ENCODE measurements at regions not wholly inside any gene's neighbourhood (a gene's known extent, or its start where the extent isn't known, plus 50 kb on each side); places are given as distances from the start of the nearest gene placed in this dataset.
A peak's percentile ranks its signal among the peaks of the same experiment; 100 is the strongest.

GRCh38 chr6:98716341-98716740 is 118.0 kb upstream of the POU3F2 start:
- TF ChIP-seq CTCF (IDR thresholded peaks at IDR 0.05): no peak

GRCh38 chr6:98717322-98717877 is 117.0 kb upstream of the POU3F2 start:
- Histone ChIP-seq H3K4me1 (no peaks in the 10 kb centered on the region), H3K9me3 (no peaks in the 10 kb centered on the region), H3K36me3 (no peaks in the 10 kb centered on the region), H3K27ac (no peak overlapping the region), H3K4me3 (no peak overlapping the region), H3K27me3 (peaks cover 0 to 5% of the 10 kb centered on the region in 2 donors)
- ATAC-seq (no peak), DNase-seq (no peak)
- intact Hi-C loops (cut with DNase I): no loop called here
- TF ChIP-seq CTCF (IDR thresholded peaks at IDR 0.05): no peak

More at GRCh38 chr6:98716341-98716740, 118.0 kb upstream of the POU3F2 start:
- Histone ChIP-seq H3K9me3 (no peaks in the 10 kb centered on the region), H3K4me1 (no peaks in the 10 kb centered on the region), H3K36me3 (no peaks in the 10 kb centered on the region), H3K27me3 (peaks cover 0 to 5% of the 10 kb centered on the region in 2 donors), H3K27ac (no peak overlapping the region), H3K4me3 (no peak overlapping the region)
- intact Hi-C loops (cut with DNase I): no loop called here
- ATAC-seq (no peak), DNase-seq (peak in 1 of 4 donors; percentile 30)

- no peak for DNase-seq
- H3K9me3 ChIP-seq: no peaks in the 10 kb centered on the region
- H3K27me3 ChIP-seq: peaks cover 0 to 5% of the 10 kb centered on the region in 2 donors
- TF ChIP-seq CTCF (IDR thresholded peaks at IDR 0.05): no peak
- H3K4me3 ChIP-seq: no peak overlapping the region
- no peaks in the 10 kb centered on the region for H3K36me3 ChIP-seq
- intact Hi-C loops (cut with DNase I): no loop called here
- no peak for ATAC-seq
- H3K27ac ChIP-seq: no peak overlapping the region
- no peaks in the 10 kb centered on the region for H3K4me1 ChIP-seq
Measured at GRCh38 chr6:98717988-98718387, 116.4 kb upstream of the POU3F2 start.

- intact Hi-C loops (cut with DNase I): no loop called here
- Histone ChIP-seq H3K4me3 (no peak overlapping the region), H3K27me3 (no peaks in the 10 kb centered on the region), H3K4me1 (no peaks in the 10 kb centered on the region), H3K36me3 (no peaks in the 10 kb centered on the region), H3K27ac (no peak overlapping the region), H3K9me3 (no peaks in the 10 kb centered on the region)
- peak; percentile 83 for ATAC-seq
- DNase-seq: peak in 1 of 4 donors; percentile 16
- no peak for TF ChIP-seq CTCF (IDR thresholded peaks at IDR 0.05)
Measured at GRCh38 chr6:98724537-98724936, 109.8 kb upstream of the POU3F2 start.

GRCh38 chr6:98747273-98747672 is 87.1 kb upstream of the POU3F2 start:
- DNase-seq (no peak), ATAC-seq (no peak)
- H3K4me3 ChIP-seq: no peak overlapping the region
- H3K36me3 ChIP-seq: no peaks in the 10 kb centered on the region
- no peak for TF ChIP-seq CTCF (IDR thresholded peaks at IDR 0.05)
- H3K9me3 ChIP-seq: peaks cover 0 to 2% of the 10 kb centered on the region in 2 donors
- no peak overlapping the region for H3K27ac ChIP-seq
- H3K4me1 ChIP-seq: no peaks in the 10 kb centered on the region
- intact Hi-C loops (cut with DNase I): no loop called here
- H3K27me3 ChIP-seq: no peaks in the 10 kb centered on the region

All from left lung (tissue), 4 donors.